A549 (cell line): ENCODE measurements at regions not wholly inside any gene's neighbourhood (a gene's known extent, or its start where the extent isn't known, plus 50 kb on each side); places are given as distances from the start of the nearest gene placed in this dataset.

ENCODE experiments used
- CBX2 ChIP-seq: fragments of 200-600 bp; sonication (generic); IDR thresholded peaks from 2 replicates; pipeline ENCODE4 v1.6.1; 2016; ENCODE audit warnings: low read depth, mild to moderate bottlenecking, borderline replicate concordance
- CHD2 ChIP-seq: fragments of 150-350 bp; IDR thresholded peaks from 2 replicates; pipeline ENCODE4 v1.6.1; 2014; ENCODE audit warnings: low read length; ENCODE audit not compliant: partially characterized antibody
- CTCF ChIP-seq: fragments of >200 bp; sonication (Bioruptor Twin); formaldehyde crosslinking; IDR thresholded peaks from 3 replicates; pipeline ENCODE4 v1.5.1; 2016
- EP300 ChIP-seq, 2 experiments: fragments of >200 bp; sonication (Bioruptor Twin); formaldehyde crosslinking; IDR thresholded peaks; 2 replicates in 1 of 2; 3 replicates in 1 of 2; pipeline ENCODE4 v1.6.1; 2016 to 2017
- JUNB ChIP-seq: fragments of >200 bp; sonication (Bioruptor Twin); formaldehyde crosslinking; IDR thresholded peaks from 2 replicates; pipeline ENCODE4 v1.6.1; 2016
- NFE2L2 ChIP-seq: fragments of 150-350 bp; conservative IDR thresholded peaks from 2 replicates; pipeline ENCODE4 v1.6.1; 2014; ENCODE audit warnings: low read length
- PHF8 ChIP-seq: fragments of 200-600 bp; sonication (generic); IDR thresholded peaks from 2 replicates; pipeline ENCODE4 v1.6.1; 2016; ENCODE audit warnings: low read depth, mild to moderate bottlenecking, antibody characterized with exemption, moderate library complexity, borderline replicate concordance
- POLR2A ChIP-seq: IDR thresholded peaks from 2 replicates; pipeline ENCODE4 v1.6.1; 2012; ENCODE audit warnings: mild to moderate bottlenecking, low read length
- POLR2AphosphoS2 ChIP-seq: conservative IDR thresholded peaks from 2 replicates; pipeline ENCODE4 v1.6.1; 2012; ENCODE audit warnings: low read length, improper control_type of control experiment, inconsistent platforms
- RNF2 ChIP-seq: fragments of 200-600 bp; sonication (generic); IDR thresholded peaks from 2 replicates; pipeline ENCODE4 v1.6.1; 2016; ENCODE audit warnings: low read depth, mild to moderate bottlenecking, antibody characterized with exemption, moderate library complexity, borderline replicate concordance
- USF2 ChIP-seq: fragments of 450-650 bp; IDR thresholded peaks from 2 replicates; pipeline ENCODE4 v1.6.1; 2014; ENCODE audit warnings: antibody characterized with exemption
- ZSCAN20 ChIP-seq: fragments of 250-450 bp; sonication (Bioruptor Pico); IDR thresholded peaks from 2 replicates; pipeline ENCODE4 v1.8.0; 2022; ENCODE audit warnings: mild to moderate bottlenecking, moderate library complexity

GRCh38 chr16:62639890-62640289 lies 603.7 kb upstream of the CDH8 start:
- no peak for TF ChIP-seq CBX2
- TF ChIP-seq CTCF: no peak
- no peak for TF ChIP-seq POLR2A
- no peak for TF ChIP-seq PHF8
- no peak for TF ChIP-seq ZSCAN20 (CRISPR knock-in tag)
- no peak for TF ChIP-seq CHD2
- TF ChIP-seq USF2: no peak
- no peak for TF ChIP-seq NFE2L2
- TF ChIP-seq RNF2: no peak
- no peak for TF ChIP-seq POLR2AphosphoS2
- TF ChIP-seq JUNB: no peak
- TF ChIP-seq EP300 (IDR thresholded peaks at IDR 0.05): no peak
